NCI-H2107 treated with DMSO at 0.1 percent for 48 hours (cell line): ENCODE measurements at regions not wholly inside any gene's neighbourhood (a gene's known extent, or its start where the extent isn't known, plus 50 kb on each side); places are given as distances from the start of the nearest gene placed in this dataset.
"Not testable (repeated sequence)": the region's sequence is repeated elsewhere in the genome, so short reads cannot be mapped to it uniquely, and the experiment has no call there.

Experiments
- DNase-seq: peaks from one replicate; lab custom pipeline; 2025; ENCODE audit not compliant: unreplicated experiment; lab: John Stamatoyannopoulos, UW

DNA sequence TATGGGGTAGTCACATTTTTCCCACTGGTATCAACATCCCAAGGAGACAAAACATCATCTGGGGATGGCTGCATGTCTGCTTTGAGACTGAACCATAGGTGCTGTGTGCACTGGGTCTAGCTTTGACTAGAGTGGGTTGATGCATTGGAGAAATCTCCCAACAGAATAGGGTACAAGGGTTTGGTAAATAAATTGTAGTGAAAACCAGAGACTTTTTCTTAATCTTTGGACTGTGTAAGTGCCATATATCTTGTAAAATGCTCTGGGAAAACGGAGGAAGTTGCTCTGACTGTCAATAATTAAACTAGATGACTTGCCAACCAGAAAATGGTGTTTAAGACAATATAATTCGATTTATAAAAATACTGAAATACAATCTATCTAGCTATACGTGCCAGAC is 1064.0 kb upstream of the SLIT2 start:
- DNase-seq = no peak

DNA sequence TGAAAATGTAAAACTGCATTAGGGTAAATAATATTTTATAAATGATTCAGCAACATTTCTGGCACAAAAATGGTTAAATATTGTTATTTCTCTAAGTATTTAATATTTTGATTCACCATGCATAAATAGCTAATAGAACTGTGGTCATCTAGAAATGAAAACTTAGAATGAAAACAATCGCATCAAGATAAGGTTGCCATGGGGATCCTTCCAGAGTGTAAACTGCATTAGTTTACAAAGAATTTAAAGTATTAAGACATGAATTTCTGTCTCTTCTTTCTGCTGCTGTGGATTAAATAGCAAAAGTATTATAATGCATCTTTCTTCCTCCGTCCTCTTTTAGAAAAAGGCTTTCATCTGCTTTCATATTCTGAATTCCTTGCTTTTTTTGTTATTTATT is 1064.6 kb upstream of the SLIT2 start:
- DNase-seq = no peak

DNA sequence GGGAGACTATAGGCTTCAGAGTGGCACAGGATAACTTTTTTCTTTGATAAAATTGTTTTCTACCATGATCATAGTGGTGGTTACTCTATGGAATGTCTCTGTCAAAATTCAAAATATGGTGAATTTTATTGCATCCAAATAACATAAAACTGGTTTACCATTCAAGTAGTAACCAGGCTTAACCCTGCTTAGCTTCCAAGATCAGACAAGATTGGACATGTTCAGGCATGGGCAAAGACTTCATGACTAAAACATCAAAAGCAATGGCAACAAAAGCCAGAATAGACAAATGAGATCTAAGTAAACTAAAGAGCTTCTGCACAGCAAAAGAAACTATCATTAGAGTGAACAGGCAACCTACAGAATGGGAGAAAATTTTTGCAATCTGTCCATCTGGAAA is 1070.1 kb upstream of the SLIT2 start:
- DNase-seq = not testable (repeated sequence)

- no peak for DNase-seq
These were observed 1072.9 kb upstream of the SLIT2 start for GRCh38 chr4:19178835-19179234.

DNA sequence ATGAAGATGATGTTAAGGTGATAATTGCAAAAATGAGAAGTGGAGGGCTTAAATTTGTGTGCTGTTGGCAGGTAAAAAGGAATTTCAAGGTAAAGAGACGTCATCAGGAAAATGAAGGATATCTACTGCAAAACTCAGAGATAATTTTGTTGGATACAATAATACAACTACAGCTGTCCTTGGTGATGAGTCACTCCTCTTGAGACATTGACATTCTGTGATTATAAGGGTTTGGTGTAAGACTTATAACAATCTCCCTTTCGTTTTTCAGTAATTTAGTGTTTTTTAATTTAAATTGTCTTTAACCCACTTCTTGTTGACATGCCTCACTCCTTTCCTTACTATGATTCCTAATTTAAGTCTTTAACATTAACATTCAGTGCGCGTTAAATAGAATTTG is 1074.1 kb upstream of the SLIT2 start:
- no peak for DNase-seq

DNA sequence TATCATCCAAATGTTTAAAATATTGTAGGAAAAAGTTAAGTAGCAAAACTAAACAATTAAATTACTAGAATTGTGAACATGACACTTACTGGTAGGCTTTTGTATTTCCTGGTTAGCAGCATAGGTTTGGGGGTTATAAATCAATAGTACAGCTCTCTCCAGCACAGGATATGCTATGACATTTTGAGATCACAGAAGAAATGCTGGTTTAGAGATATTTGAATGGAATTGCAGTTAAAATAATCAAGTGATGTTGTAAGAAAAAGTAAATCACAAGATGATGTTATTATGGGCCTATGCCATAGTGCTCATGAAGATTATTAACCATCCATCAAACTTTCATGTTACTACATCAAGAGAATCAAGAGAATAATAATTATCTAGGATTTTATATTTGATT is 1079.9 kb upstream of the SLIT2 start:
- DNase-seq = no peak

GRCh38 chr4:19167311-19167710 is 1084.4 kb upstream of the SLIT2 start:
- no peak for DNase-seq

GRCh38 chr4:19164334-19164733 is 1087.4 kb upstream of the SLIT2 start:
- DNase-seq = no peak

GRCh38 chr4:19159874-19160273 is 1091.8 kb upstream of the SLIT2 start:
- no peak for DNase-seq

- no peak for DNase-seq
These were observed 1093.4 kb upstream of the SLIT2 start for GRCh38 chr4:19158107-19158809.

GRCh38 chr4:19156786-19157185 is 1094.9 kb upstream of the SLIT2 start:
- DNase-seq = no peak

- no peak for DNase-seq
These were observed 1096.1 kb upstream of the SLIT2 start for GRCh38 chr4:19155568-19155967.

DNA sequence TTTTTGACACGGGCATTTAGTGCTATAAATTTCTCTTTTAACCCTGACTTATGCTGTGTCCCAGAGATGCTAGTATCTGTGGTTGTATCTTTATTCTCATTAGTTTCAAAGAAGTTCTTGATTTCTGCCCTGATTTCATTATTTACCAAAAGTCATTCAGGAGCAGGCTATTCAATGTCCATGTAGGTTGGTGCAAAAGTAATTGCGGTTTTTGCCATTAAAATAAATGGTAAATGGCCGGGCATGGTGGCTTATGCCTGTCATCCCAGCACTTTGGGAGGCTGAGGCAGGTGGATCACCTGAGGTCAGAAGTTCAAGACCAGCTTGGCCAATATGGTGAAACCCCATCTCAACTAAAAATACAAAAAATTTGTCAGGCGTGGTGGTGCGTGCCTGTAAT is 1097.4 kb upstream of the SLIT2 start:
- not testable (repeated sequence) for DNase-seq

- no peak for DNase-seq
These were observed 1099.4 kb upstream of the SLIT2 start for GRCh38 chr4:19152264-19152663.

GRCh38 chr4:19151684-19152083 is 1100.0 kb upstream of the SLIT2 start:
- no peak for DNase-seq

- DNase-seq = no peak
These were observed 1105.7 kb upstream of the SLIT2 start for GRCh38 chr4:19146038-19146437.

GRCh38 chr4:19135895-19136633 is 1114.5 kb upstream of the LCORL start:
- no peak for DNase-seq

DNA sequence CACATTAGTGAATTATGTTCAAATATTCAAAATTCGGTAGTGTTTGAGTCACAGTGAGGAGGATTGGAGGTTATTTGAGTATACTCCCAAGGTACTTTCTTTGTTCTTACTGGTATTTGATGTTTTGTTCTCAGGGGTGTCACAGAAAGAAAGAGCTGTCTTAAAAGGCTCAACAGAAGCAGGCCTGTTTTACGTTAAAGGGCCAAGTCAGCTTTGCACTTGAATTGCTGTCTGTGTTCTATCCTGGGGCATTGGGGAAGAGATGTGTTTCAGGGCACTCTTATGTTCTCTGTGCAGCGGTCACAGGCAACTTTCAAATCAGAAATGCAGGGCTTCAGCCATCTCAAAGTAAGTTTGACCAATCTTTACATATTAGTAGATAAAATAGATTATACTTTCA is 1113.1 kb upstream of the LCORL start:
- no peak for DNase-seq

GRCh38 chr4:19133315-19133714 is 1111.8 kb upstream of the LCORL start:
- no peak for DNase-seq

DNA sequence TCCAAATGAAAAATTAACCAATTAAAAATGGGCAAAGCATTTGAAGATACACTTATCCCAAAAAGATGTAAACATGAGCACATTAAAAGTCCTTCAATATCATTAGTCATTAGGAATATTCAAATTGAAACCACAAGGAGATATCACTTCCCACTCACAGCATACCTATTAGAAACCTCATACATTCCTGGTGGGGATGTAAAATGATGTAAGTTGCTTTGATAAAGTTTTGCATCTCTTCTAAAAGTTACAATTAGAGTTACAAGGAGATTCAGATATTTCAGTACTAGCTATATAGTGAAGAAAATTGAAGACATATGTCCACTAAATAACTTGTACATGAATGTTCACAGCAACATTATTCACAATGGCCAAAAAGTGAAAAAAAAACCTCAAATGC is 1109.3 kb upstream of the LCORL start:
- DNase-seq = no peak

- DNase-seq = no peak
These were observed 1106.6 kb upstream of the LCORL start for GRCh38 chr4:19128176-19128575.

GRCh38 chr4:19126903-19127302 is 1105.3 kb upstream of the LCORL start:
- DNase-seq = no peak

GRCh38 chr4:19123681-19124080 is 1102.1 kb upstream of the LCORL start:
- no peak for DNase-seq
